Liver (tissue), 8 donors: ENCODE measurements at regions not wholly inside any gene's neighbourhood (a gene's known extent, or its start where the extent isn't known, plus 50 kb on each side); places are given as distances from the start of the nearest gene placed in this dataset.

Experiments used
- DNase-seq: peaks from one replicate; pipeline ENCODE4 v3.0.0-alpha.2; 2017; ENCODE audit warnings: low spot score
- H3K27ac ChIP-seq, 2 donors: one replicate each; pipeline ENCODE4 v1.7.0; 2013; ENCODE audit warnings: inconsistent platforms in 2 of 2, low read length in 2 of 2, control low read depth in 1 of 2, low read depth in 1 of 2, mild to moderate bottlenecking in 1 of 2
- H3K27me3 ChIP-seq, 4 donors: one replicate each; pipeline versions ENCODE4 v1.6.1 to v1.7.0; 2013; ENCODE audit warnings: low read length in 3 of 4, inconsistent platforms in 1 of 4, mild to moderate bottlenecking in 1 of 4, moderate library complexity in 1 of 4; ENCODE audit not compliant: control insufficient read depth in 4 of 4, insufficient read depth in 4 of 4
- H3K36me3 ChIP-seq, 4 donors: one replicate each; pipeline versions ENCODE4 v1.6.1 to v1.7.0; 2013; ENCODE audit warnings: low read length in 3 of 4, mild to moderate bottlenecking in 3 of 4, low read depth in 1 of 4, moderate library complexity in 1 of 4; ENCODE audit not compliant: control insufficient read depth in 4 of 4, insufficient read depth in 3 of 4
- H3K4me1 ChIP-seq, 4 donors: one replicate each; pipeline versions ENCODE4 v1.6.1 to v1.7.0; 2013; ENCODE audit warnings: low read length in 3 of 4, mild to moderate bottlenecking in 3 of 4, moderate library complexity in 1 of 4; ENCODE audit not compliant: control insufficient read depth in 4 of 4, insufficient read depth in 4 of 4
- H3K4me3 ChIP-seq, 3 donors: one replicate each; pipeline versions ENCODE4 v1.6.1 to v1.7.0; 2013; ENCODE audit warnings: low read length in 3 of 3, control low read depth in 1 of 3, low read depth in 1 of 3, mild to moderate bottlenecking in 1 of 3
- H3K9ac ChIP-seq, 2 donors: one replicate each; pipeline ENCODE4 v1.7.0; 2013; ENCODE audit warnings: low read length in 2 of 2, mild to moderate bottlenecking in 2 of 2, moderate library complexity in 2 of 2, control low read depth in 1 of 2, low read depth in 1 of 2
- H3K9me3 ChIP-seq, 4 donors: one replicate each; pipeline versions ENCODE4 v1.6.1 to v1.7.0; 2013; ENCODE audit warnings: low read length in 3 of 4; ENCODE audit not compliant: control insufficient read depth in 4 of 4
- ATF3 ChIP-seq: IDR thresholded peaks from 2 replicates; pipeline ENCODE4 v1.6.1; 2016; ENCODE audit warnings: antibody characterized with exemption
- CTCF ChIP-seq: fragments of 150-350 bp; IDR thresholded peaks from 2 replicates; pipeline ENCODE4 v1.5.1; 2017; ENCODE audit warnings: improper control_type of control experiment, low read depth, low read length; ENCODE audit not compliant: missing input control
- EGR1 ChIP-seq, 2 donors: IDR thresholded peaks; 2 replicates each; pipeline ENCODE4 v1.6.1; 2016 to 2018; ENCODE audit warnings: antibody characterized with exemption in 2 of 2, low read depth in 2 of 2
- FOXA1 ChIP-seq: IDR thresholded peaks from 2 replicates; pipeline ENCODE4 v1.6.1; 2016; ENCODE audit warnings: antibody characterized with exemption
- FOXA2 ChIP-seq: IDR thresholded peaks from 2 replicates; pipeline ENCODE4 v1.6.1; 2016; ENCODE audit warnings: antibody characterized with exemption
- GABPA ChIP-seq, 2 donors: IDR thresholded peaks in 1 of 2; conservative IDR thresholded peaks in 1 of 2; 2 replicates each; pipeline ENCODE4 v1.6.1; 2016; ENCODE audit warnings: antibody characterized with exemption in 2 of 2, mild to moderate bottlenecking in 1 of 2, moderate library complexity in 1 of 2
- HNF4A ChIP-seq, 2 donors: conservative IDR thresholded peaks; 2 replicates each; pipeline ENCODE4 v1.6.1; 2016; ENCODE audit warnings: antibody characterized with exemption in 2 of 2, mild to moderate bottlenecking in 2 of 2
- HNF4G ChIP-seq: IDR thresholded peaks from 2 replicates; pipeline ENCODE4 v1.6.1; 2016; ENCODE audit warnings: antibody characterized with exemption
- JUND ChIP-seq, 2 donors: IDR thresholded peaks; 2 replicates each; pipeline ENCODE4 v1.6.1; 2016; ENCODE audit warnings: antibody characterized with exemption in 2 of 2
- MAX ChIP-seq: IDR thresholded peaks from 2 replicates; pipeline ENCODE4 v1.6.1; 2016; ENCODE audit warnings: antibody characterized with exemption
- NR2F2 ChIP-seq: IDR thresholded peaks from 2 replicates; pipeline ENCODE4 v1.6.1; 2016; ENCODE audit warnings: antibody characterized with exemption
- RAD21 ChIP-seq, 2 donors: IDR thresholded peaks; 2 replicates each; pipeline ENCODE4 v1.6.1; 2016; ENCODE audit warnings: antibody characterized with exemption in 2 of 2, mild to moderate bottlenecking in 2 of 2
- REST ChIP-seq: IDR thresholded peaks from 2 replicates; pipeline ENCODE4 v1.6.1; 2016; ENCODE audit warnings: antibody characterized with exemption, mild to moderate bottlenecking
- RXRA ChIP-seq, 2 donors: IDR thresholded peaks; 2 replicates each; pipeline ENCODE4 v1.6.1; 2017 to 2018; ENCODE audit warnings: antibody characterized with exemption in 2 of 2, mild to moderate bottlenecking in 1 of 2
- SP1 ChIP-seq: IDR thresholded peaks from 2 replicates; pipeline ENCODE4 v1.6.1; 2018; ENCODE audit warnings: antibody characterized with exemption, mild to moderate bottlenecking
- TAF1 ChIP-seq: conservative IDR thresholded peaks from 2 replicates; pipeline ENCODE4 v1.6.1; 2016; ENCODE audit warnings: antibody characterized with exemption, mild to moderate bottlenecking
- YY1 ChIP-seq: IDR thresholded peaks from 2 replicates; pipeline ENCODE4 v1.6.1; 2016; ENCODE audit warnings: antibody characterized with exemption, mild to moderate bottlenecking
- ZBTB33 ChIP-seq: IDR thresholded peaks from 2 replicates; pipeline ENCODE4 v1.6.1; 2016; ENCODE audit warnings: antibody characterized with exemption
- WGBS: extraction: QIAGEN DNeasy Blood & Tissue Kit; methylation state at CpG from one replicate; pipeline ENCODE4 v1.1.7; 2013; 5-methylcytosine and 5-hydroxymethylcytosine counted together
- donor health status: healthy.
- donor health status: healthy.
- donor health status: healthy.
- donor health status: healthy.
- donor health status: healthy.

GRCh38 chr2:109694190-109694589 lies 80.0 kb downstream of the SOWAHC start:
- Histone ChIP-seq H3K4me3 (no peak overlapping the region), H3K4me1 (peaks cover 6 to 23% (median 18%) of the 10 kb centered on the region in 4 donors), H3K27me3 (no peaks in the 10 kb centered on the region), H3K9me3 (no peaks in the 10 kb centered on the region), H3K9ac (no peak overlapping the region), H3K27ac (no peak overlapping the region), H3K36me3 (no peaks in the 10 kb centered on the region)
- WGBS: 29% methylated on average over 2 of the region's 2 CpGs
- DNase-seq: no peak
- TF ChIP-seq HNF4G (no peak), FOXA2 (no peak), CTCF (no peak), MAX (no peak), SP1 (no peak), FOXA1 (no peak), ZBTB33 (no peak), YY1 (peak; percentile 26), ATF3 (no peak), NR2F2 (no peak), REST (no peak), EGR1 (IDR thresholded peaks at IDR 0.05; ENCODE audit: low read depth in 2 of 2) (no peak), RXRA (IDR thresholded peaks at IDR 0.05) (peak in 1 of 2 donors; percentile 6), HNF4A (conservative IDR thresholded peaks at IDR 0.05) (peak in 1 of 2 donors; percentile 11), JUND (IDR thresholded peaks at IDR 0.05) (no peak), TAF1 (no peak), RAD21 (IDR thresholded peaks at IDR 0.05) (no peak), GABPA (IDR thresholded peaks at IDR 0.05 in 1 of 2, conservative IDR thresholded peaks at IDR 0.05 in 1 of 2) (no peak)
